Fibroblast of skin of left quadriceps (primary cell): ENCODE measurements at regions not wholly inside any gene's neighbourhood (a gene's known extent, or its start where the extent isn't known, plus 50 kb on each side); places are given as distances from the start of the nearest gene placed in this dataset.
"Not testable (repeated sequence)": the region's sequence is repeated elsewhere in the genome, so short reads cannot be mapped to it uniquely, and the experiment has no call there.

Experiments used
- DNase-seq, 2 experiments: peaks; one replicate each; pipeline ENCODE4 v3.0.0-alpha.2; 2013; ENCODE audit warnings: low read depth in 2 of 2

- DNase-seq, result not testable (repeated sequence)
Measured at GRCh38 chr1:120238867-120239266, 62.5 kb upstream of the SEC22B start.

- DNase-seq, result not testable (repeated sequence)
Measured at GRCh38 chr1:120233661-120234018, 57.3 kb upstream of the SEC22B start.

- DNase-seq, result not testable (repeated sequence)
Measured at GRCh38 chr1:120232834-120233660, 56.7 kb upstream of the SEC22B start.

GRCh38 chr1:120229835-120230234, 53.5 kb upstream of the SEC22B start:
- not testable (repeated sequence) for DNase-seq
